HG02759 (cell line): ENCODE measurements at regions not wholly inside any gene's neighbourhood (a gene's known extent, or its start where the extent isn't known, plus 50 kb on each side); places are given as distances from the start of the nearest gene placed in this dataset.
"Not testable (repeated sequence)": the region's sequence is repeated elsewhere in the genome, so short reads cannot be mapped to it uniquely, and the experiment has no call there.

ENCODE experiments used
- ATAC-seq: cut with Tn5 transposase; IDR thresholded peaks from one replicate; pipeline ENCODE4 v1.9.1; 2021; ENCODE audit warnings: mild to moderate bottlenecking, moderate library complexity; ENCODE audit not compliant: unreplicated experiment

GRCh38 chr1:57536749-57537423, 113.0 kb upstream of the DAB1 start:
- ATAC-seq, result no peak

- no peak for ATAC-seq
These were observed 108.4 kb upstream of the DAB1 start for GRCh38 chr1:57532299-57532698.

- ATAC-seq, result not testable (repeated sequence)
These were observed 107.0 kb upstream of the DAB1 start for GRCh38 chr1:57530911-57531260.

GRCh38 chr1:57530206-57530910, 106.5 kb upstream of the DAB1 start:
- no peak for ATAC-seq

GRCh38 chr1:57522575-57522974, 98.7 kb upstream of the DAB1 start:
- no peak for ATAC-seq

GRCh38 chr1:57520743-57521515, 97.1 kb upstream of the DAB1 start:
- no peak for ATAC-seq

- no peak for ATAC-seq
These were observed 94.6 kb upstream of the DAB1 start for GRCh38 chr1:57518496-57518895.

- ATAC-seq, result no peak
These were observed 93.9 kb upstream of the DAB1 start for GRCh38 chr1:57517587-57518374.

- ATAC-seq, result no peak
These were observed 88.5 kb upstream of the DAB1 start for GRCh38 chr1:57512386-57512785.

- no peak for ATAC-seq
These were observed 83.1 kb upstream of the DAB1 start for GRCh38 chr1:57506941-57507340.

GRCh38 chr1:57503337-57503736, 79.5 kb upstream of the DAB1 start:
- no peak for ATAC-seq

GRCh38 chr1:57500136-57500830, 76.4 kb upstream of the DAB1 start:
- ATAC-seq, result no peak

- ATAC-seq, result no peak
These were observed 70.7 kb upstream of the DAB1 start for GRCh38 chr1:57494530-57495079.

GRCh38 chr1:57492586-57493226, 68.8 kb upstream of the DAB1 start:
- no peak for ATAC-seq

GRCh38 chr1:57489358-57490036, 65.6 kb upstream of the DAB1 start:
- ATAC-seq, result no peak

GRCh38 chr1:57485643-57486042, 61.8 kb upstream of the DAB1 start:
- ATAC-seq, result no peak

- no peak for ATAC-seq
These were observed 60.1 kb upstream of the DAB1 start for GRCh38 chr1:57483954-57484353.

- no peak for ATAC-seq
These were observed 55.6 kb upstream of the DAB1 start for GRCh38 chr1:57479471-57479870.

- no peak for ATAC-seq
These were observed 51.5 kb upstream of the DAB1 start for GRCh38 chr1:57475366-57475765.
